HG03469 (cell line): ENCODE measurements at regions not wholly inside any gene's neighbourhood (a gene's known extent, or its start where the extent isn't known, plus 50 kb on each side); places are given as distances from the start of the nearest gene placed in this dataset.
"Not testable (repeated sequence)": the region's sequence is repeated elsewhere in the genome, so short reads cannot be mapped to it uniquely, and the experiment has no call there.

ENCODE experiments used
- ATAC-seq: cut with Tn5 transposase; IDR thresholded peaks from one replicate; pipeline ENCODE4 v1.9.1; 2021; ENCODE audit warnings: mild to moderate bottlenecking, moderate library complexity, moderate number of reproducible peaks; ENCODE audit not compliant: unreplicated experiment

- no peak for ATAC-seq
Observed at GRCh38 chr2:21330786-21331391, 207.1 kb downstream of the TDRD15 start.

GRCh38 chr2:21331625-21332370 lies 208.0 kb downstream of the TDRD15 start:
- no peak for ATAC-seq

- no peak for ATAC-seq
Observed at GRCh38 chr2:21332993-21333625, 209.3 kb downstream of the TDRD15 start.

- ATAC-seq: no peak
Observed at GRCh38 chr2:21333684-21334083, 209.9 kb downstream of the TDRD15 start.

GRCh38 chr2:21346984-21347383 lies 223.2 kb downstream of the TDRD15 start:
- no peak for ATAC-seq

- ATAC-seq: no peak
Observed at GRCh38 chr2:21353879-21354679, 230.3 kb downstream of the TDRD15 start.

GRCh38 chr2:21356086-21356856 lies 232.5 kb downstream of the TDRD15 start:
- no peak for ATAC-seq

GRCh38 chr2:21356857-21357255 lies 233.1 kb downstream of the TDRD15 start:
- ATAC-seq: no peak

- no peak for ATAC-seq
Observed at GRCh38 chr2:21358976-21359375, 235.2 kb downstream of the TDRD15 start.

GRCh38 chr2:21361384-21361783 lies 237.6 kb downstream of the TDRD15 start:
- ATAC-seq: no peak

- ATAC-seq: no peak
Observed at GRCh38 chr2:21361957-21362486, 238.3 kb downstream of the TDRD15 start.

GRCh38 chr2:21363364-21363763 lies 239.6 kb downstream of the TDRD15 start:
- no peak for ATAC-seq

- no peak for ATAC-seq
Observed at GRCh38 chr2:21367421-21367820, 243.7 kb downstream of the TDRD15 start.

GRCh38 chr2:21369787-21370186 lies 246.0 kb downstream of the TDRD15 start:
- ATAC-seq: no peak

- ATAC-seq: no peak
Observed at GRCh38 chr2:21371499-21372003, 247.8 kb downstream of the TDRD15 start.

GRCh38 chr2:21372654-21373053 lies 248.9 kb downstream of the TDRD15 start:
- ATAC-seq: no peak

- ATAC-seq: no peak
Observed at GRCh38 chr2:21376864-21377263, 253.1 kb downstream of the TDRD15 start.

- no peak for ATAC-seq
Observed at GRCh38 chr2:21379140-21379539, 255.4 kb downstream of the TDRD15 start.

- not testable (repeated sequence) for ATAC-seq
Observed at GRCh38 chr2:21379668-21380067, 255.9 kb downstream of the TDRD15 start.

- no peak for ATAC-seq
Observed at GRCh38 chr2:21381421-21381820, 257.7 kb downstream of the TDRD15 start.
